H1 (cell line): ENCODE measurements at regions not wholly inside any gene's neighbourhood (a gene's known extent, or its start where the extent isn't known, plus 50 kb on each side); places are given as distances from the start of the nearest gene placed in this dataset.
"Not testable (repeated sequence)": the region's sequence is repeated elsewhere in the genome, so short reads cannot be mapped to it uniquely, and the experiment has no call there.

Source experiments
- CEBPB ChIP-seq: IDR thresholded peaks from 2 replicates; pipeline ENCODE4 v1.6.1; 2012; ENCODE audit warnings: low read depth, low read length
- CTCF ChIP-seq, 3 experiments: IDR thresholded peaks; 1 replicate in 2 of 3; 2 replicates in 1 of 3; pipeline versions ENCODE4 v1.5.1 to v1.6.1; 2011; ENCODE audit warnings: low read length in 3 of 3, mild to moderate bottlenecking in 3 of 3, inconsistent platforms in 2 of 3, low read depth in 1 of 3, moderate library complexity in 1 of 3; ENCODE audit not compliant: insufficient read depth in 1 of 3; ENCODE audit errors: control extremely low read depth in 1 of 3
- KDM1A ChIP-seq: fragments of 200-600, 300-600 bp; sonication (generic); IDR thresholded peaks from 2 replicates; pipeline ENCODE4 v1.7.1; 2016; ENCODE audit warnings: mild to moderate bottlenecking, low read length, borderline replicate concordance
- PHF8 ChIP-seq: fragments of 200-600 bp; sonication (generic); conservative IDR thresholded peaks from 2 replicates; pipeline ENCODE4 v1.7.1; 2012; ENCODE audit warnings: low read depth, mild to moderate bottlenecking, inconsistent platforms, low read length, moderate library complexity
- POLR2AphosphoS5 ChIP-seq: IDR thresholded peaks from 2 replicates; pipeline ENCODE4 v1.6.1; 2011; ENCODE audit warnings: low read depth, low read length
- RAD21 ChIP-seq, 2 experiments: IDR thresholded peaks in 1 of 2; conservative IDR thresholded peaks in 1 of 2; 2 replicates each; pipeline ENCODE4 v1.6.1; 2011; ENCODE audit warnings: low read depth in 2 of 2, low read length in 2 of 2, improper control_type of control experiment in 1 of 2, inconsistent platforms in 1 of 2, mild to moderate bottlenecking in 1 of 2, moderate library complexity in 1 of 2
- USF2 ChIP-seq: IDR thresholded peaks from 2 replicates; pipeline ENCODE4 v1.6.1; 2011; ENCODE audit warnings: low read length, improper control_type of control experiment

GRCh38 chr9:67349424-67349759 is 357.0 kb upstream of the SPATA31A3 start:
- TF ChIP-seq CEBPB; RAD21 (IDR thresholded peaks at IDR 0.05 in 1 of 2, conservative IDR thresholded peaks at IDR 0.05 in 1 of 2; ENCODE audit: low read depth in 2 of 2, low read length in 2 of 2); PHF8; CTCF (IDR thresholded peaks at IDR 0.05; ENCODE audit: control extremely low read depth in 1 of 3, insufficient read depth in 1 of 3, low read depth in 1 of 3, low read length in 3 of 3); USF2; POLR2AphosphoS5; KDM1A: not testable (repeated sequence)
